ENCODE measurements at regions not wholly inside any gene's neighbourhood (a gene's known extent, or its start where the extent isn't known, plus 50 kb on each side); places are given as distances from the start of the nearest gene placed in this dataset.

DNA sequence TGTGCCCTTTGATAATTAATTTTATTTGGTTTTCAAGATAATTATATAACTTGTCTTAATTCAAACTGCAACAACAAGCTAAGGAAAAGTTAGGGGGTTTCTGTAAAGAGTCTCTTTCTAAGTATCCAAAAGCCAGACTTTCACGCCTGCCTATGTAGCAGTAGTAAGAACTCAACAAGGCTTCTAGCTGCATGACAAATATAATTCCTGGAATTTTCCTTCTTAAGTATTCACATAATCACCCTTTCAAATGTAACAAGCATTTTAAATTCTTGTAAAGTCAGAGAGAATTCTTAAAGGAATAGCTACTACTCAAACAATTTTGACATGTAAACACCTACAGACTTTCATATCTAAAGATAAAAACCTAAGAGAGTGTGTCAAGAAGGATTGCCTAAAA, 189.7 kb upstream of the NDST3 start:
- no peak for DNase-seq (ENCODE audit: low read depth, low spot score)
- Histone ChIP-seq H3K79me2 (ENCODE audit: insufficient read depth, low read length) (no peaks in the 10 kb centered on the region), H2AFZ (ENCODE audit: low read depth, low read length, poor library complexity, severe bottlenecking) (no peak overlapping the region), H3K36me3 (ENCODE audit: control insufficient read depth in 1 of 2, insufficient read depth in 2 of 2, low read length in 2 of 2) (no peaks in the 10 kb centered on the region), H3K4me3 (replicated peaks in 1 of 2; ENCODE audit: low read depth in 1 of 2, low read length in 2 of 2) (no peak overlapping the region), H3K9me2 (ENCODE audit: insufficient read depth) (no peaks in the 10 kb centered on the region), H4K20me1 (ENCODE audit: insufficient read depth) (no peaks in the 10 kb centered on the region), H3K4me2 (ENCODE audit: low read length) (no peak overlapping the region), H3K27me3 (ENCODE audit: insufficient read depth, low read length) (no peaks in the 10 kb centered on the region), H3K4me1 (ENCODE audit: control insufficient read depth in 1 of 2, insufficient read depth in 2 of 2, low read length in 2 of 2) (no peaks in the 10 kb centered on the region), H3K27ac (ENCODE audit: low read depth, low read length) (no peak overlapping the region), H3K9me3 (ENCODE audit: control insufficient read depth in 1 of 2, insufficient read depth in 1 of 2, low read depth in 1 of 2, low read length in 2 of 2) (no peaks in the 10 kb centered on the region), H3K9ac (ENCODE audit: low read length) (no peak overlapping the region)
- BruUV-seq (replicated peaks) = no TSS peak
- intact Hi-C loops (cut with micrococcal nuclease) = no loop called here
- CTCF ChIA-PET = no interaction called here
- no peak for ATAC-seq
- POLR2A ChIA-PET = no interaction called here
- RAD21 ChIA-PET (ENCODE audit: low non-redundant PET in 1 of 2, low total read pairs in 2 of 2, uncharacterized antibody in 2 of 2, unreplicated experiment in 2 of 2) = no interaction called here
- TF ChIP-seq POLR2AphosphoS5 (IDR thresholded peaks at IDR 0.05; ENCODE audit: low read depth, low read length) (no peak), CTCF (IDR thresholded peaks at IDR 0.05 in 2 of 3, conservative IDR thresholded peaks at IDR 0.05 in 1 of 3; ENCODE audit: borderline replicate concordance in 1 of 3, insufficient read depth in 1 of 3, low read depth in 2 of 3, low read length in 2 of 3) (no peak), EZH2 (IDR thresholded peaks at IDR 0.05) (no peak), RAD21 (IDR thresholded peaks at IDR 0.05; ENCODE audit: low read depth) (no peak), ELF1 (IDR thresholded peaks at IDR 0.05; ENCODE audit: borderline replicate concordance, low read depth) (no peak), EGR1 (IDR thresholded peaks at IDR 0.05; ENCODE audit: low read depth) (no peak), ZNF274 (IDR thresholded peaks at IDR 0.05; ENCODE audit: low read depth, low read length) (no peak), SP1 (IDR thresholded peaks at IDR 0.05; ENCODE audit: low read depth) (no peak)

- no peaks in the 10 kb centered on the region for H3K4me1 ChIP-seq (ENCODE audit: control insufficient read depth in 1 of 2, insufficient read depth in 2 of 2, low read length in 2 of 2)
- no peak overlapping the region for H3K4me3 ChIP-seq (replicated peaks in 1 of 2; ENCODE audit: low read depth in 1 of 2, low read length in 2 of 2)
- no peak overlapping the region for H2AFZ ChIP-seq (ENCODE audit: low read depth, low read length, poor library complexity, severe bottlenecking)
- no peaks in the 10 kb centered on the region for H3K36me3 ChIP-seq (ENCODE audit: control insufficient read depth in 1 of 2, insufficient read depth in 2 of 2, low read length in 2 of 2)
- no peak overlapping the region for H3K9ac ChIP-seq (ENCODE audit: low read length)
- H3K9me3 ChIP-seq (ENCODE audit: control insufficient read depth in 1 of 2, insufficient read depth in 1 of 2, low read depth in 1 of 2, low read length in 2 of 2) = no peaks in the 10 kb centered on the region
- H3K9me2 ChIP-seq (ENCODE audit: insufficient read depth) = no peaks in the 10 kb centered on the region
- H3K79me2 ChIP-seq (ENCODE audit: insufficient read depth, low read length) = no peaks in the 10 kb centered on the region
- intact Hi-C loops (cut with micrococcal nuclease) = no loop called here
- no peaks in the 10 kb centered on the region for H4K20me1 ChIP-seq (ENCODE audit: insufficient read depth)
- DNase-seq (ENCODE audit: low read depth, low spot score) (no peak), ATAC-seq (no peak)
- no peak overlapping the region for H3K4me2 ChIP-seq (ENCODE audit: low read length)
- POLR2A ChIA-PET = no interaction called here
- no TSS peak for BruUV-seq (replicated peaks)
- CTCF ChIA-PET = no interaction called here
- H3K27me3 ChIP-seq (ENCODE audit: insufficient read depth, low read length) = no peaks in the 10 kb centered on the region
- RAD21 ChIA-PET (ENCODE audit: low non-redundant PET in 1 of 2, low total read pairs in 2 of 2, uncharacterized antibody in 2 of 2, unreplicated experiment in 2 of 2) = no interaction called here
- TF ChIP-seq SIN3A (IDR thresholded peaks at IDR 0.05; ENCODE audit: low read depth) (no peak), POLR2A (IDR thresholded peaks at IDR 0.05; ENCODE audit: borderline replicate concordance, extremely low read depth, insufficient read depth, insufficient read length) (no peak), CBX3 (IDR thresholded peaks at IDR 0.05; ENCODE audit: low read depth) (no peak), SRF (IDR thresholded peaks at IDR 0.05; ENCODE audit: low read depth) (no peak), EZH2phosphoT487 (IDR thresholded peaks at IDR 0.05; ENCODE audit: borderline replicate concordance) (no peak), JUND (IDR thresholded peaks at IDR 0.05) (no peak)
- TF ChIP-seq, protein P1, sequence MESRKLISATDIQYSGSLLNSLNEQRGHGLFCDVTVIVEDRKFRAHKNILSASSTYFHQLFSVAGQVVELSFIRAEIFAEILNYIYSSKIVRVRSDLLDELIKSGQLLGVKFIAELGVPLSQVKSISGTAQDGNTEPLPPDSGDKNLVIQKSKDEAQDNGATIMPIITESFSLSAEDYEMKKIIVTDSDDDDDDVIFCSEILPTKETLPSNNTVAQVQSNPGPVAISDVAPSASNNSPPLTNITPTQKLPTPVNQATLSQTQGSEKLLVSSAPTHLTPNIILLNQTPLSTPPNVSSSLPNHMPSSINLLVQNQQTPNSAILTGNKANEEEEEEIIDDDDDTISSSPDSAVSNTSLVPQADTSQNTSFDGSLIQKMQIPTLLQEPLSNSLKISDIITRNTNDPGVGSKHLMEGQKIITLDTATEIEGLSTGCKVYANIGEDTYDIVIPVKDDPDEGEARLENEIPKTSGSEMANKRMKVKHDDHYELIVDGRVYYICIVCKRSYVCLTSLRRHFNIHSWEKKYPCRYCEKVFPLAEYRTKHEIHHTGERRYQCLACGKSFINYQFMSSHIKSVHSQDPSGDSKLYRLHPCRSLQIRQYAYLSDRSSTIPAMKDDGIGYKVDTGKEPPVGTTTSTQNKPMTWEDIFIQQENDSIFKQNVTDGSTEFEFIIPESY (IDR thresholded peaks at IDR 0.05; ENCODE audit: extremely low read depth, insufficient replicate concordance, low read length) = no peak
- no peak overlapping the region for H3K27ac ChIP-seq (ENCODE audit: low read depth, low read length)
Observed at GRCh38 chr4:117845270-117845669, 189.0 kb upstream of the NDST3 start.

Measured in HCT116 (cell line).